ENCODE measurements at regions not wholly inside any gene's neighbourhood (a gene's known extent, or its start where the extent isn't known, plus 50 kb on each side); places are given as distances from the start of the nearest gene placed in this dataset.

GRCh38 chr13:85266771-85267170, 532.4 kb downstream of the SLITRK6 start:
- H3K4me1 ChIP-seq (ENCODE audit: control insufficient read depth in 1 of 2, low read depth in 2 of 2) = no peaks in the 10 kb centered on the region
- ATAC-seq (ENCODE audit: insufficient number of reproducible peaks, low FRiP score, low read depth) (no peak), DNase-seq (ENCODE audit: low spot score) (no peak)
- H3K36me3 ChIP-seq = no peaks in the 10 kb centered on the region
- H3K27ac ChIP-seq = no peak overlapping the region
- no peak for TF ChIP-seq CTCF (IDR thresholded peaks at IDR 0.05)
- H3K27me3 ChIP-seq (replicated peaks; ENCODE audit: insufficient read depth) = no peaks in the 10 kb centered on the region
- H3K4me3 ChIP-seq = no peak overlapping the region
- H3K9me3 ChIP-seq = no peaks in the 10 kb centered on the region

GRCh38 chr13:85266331-85266730, 532.9 kb downstream of the SLITRK6 start:
- ATAC-seq (ENCODE audit: insufficient number of reproducible peaks, low FRiP score, low read depth) = no peak
- no peak overlapping the region for H3K27ac ChIP-seq
- H3K9me3 ChIP-seq = no peaks in the 10 kb centered on the region
- no peak overlapping the region for H3K4me3 ChIP-seq
- no peaks in the 10 kb centered on the region for H3K27me3 ChIP-seq (replicated peaks; ENCODE audit: insufficient read depth)
- no peak for TF ChIP-seq CTCF (IDR thresholded peaks at IDR 0.05)
- H3K4me1 ChIP-seq (ENCODE audit: control insufficient read depth in 1 of 2, low read depth in 2 of 2) = no peaks in the 10 kb centered on the region
- DNase-seq (ENCODE audit: low spot score) = no peak
- H3K36me3 ChIP-seq = no peaks in the 10 kb centered on the region

GRCh38 chr13:85265296-85265695, 533.9 kb downstream of the SLITRK6 start:
- H3K4me3 ChIP-seq = no peak overlapping the region
- H3K27me3 ChIP-seq (replicated peaks; ENCODE audit: insufficient read depth) = no peaks in the 10 kb centered on the region
- no peak for DNase-seq (ENCODE audit: low spot score)
- TF ChIP-seq CTCF (IDR thresholded peaks at IDR 0.05) = no peak
- H3K36me3 ChIP-seq = no peaks in the 10 kb centered on the region
- no peaks in the 10 kb centered on the region for H3K4me1 ChIP-seq (ENCODE audit: control insufficient read depth in 1 of 2, low read depth in 2 of 2)
- H3K27ac ChIP-seq = no peak overlapping the region
- ATAC-seq (ENCODE audit: insufficient number of reproducible peaks, low FRiP score, low read depth) = no peak
- H3K9me3 ChIP-seq = no peaks in the 10 kb centered on the region

- Histone ChIP-seq H3K4me3 (no peak overlapping the region), H3K27ac (no peak overlapping the region), H3K9me3 (no peaks in the 10 kb centered on the region), H3K27me3 (replicated peaks; ENCODE audit: insufficient read depth) (no peaks in the 10 kb centered on the region), H3K36me3 (no peaks in the 10 kb centered on the region), H3K4me1 (ENCODE audit: control insufficient read depth in 1 of 2, low read depth in 2 of 2) (no peaks in the 10 kb centered on the region)
- ATAC-seq (ENCODE audit: insufficient number of reproducible peaks, low FRiP score, low read depth) (no peak), DNase-seq (ENCODE audit: low spot score) (no peak)
- no peak for TF ChIP-seq CTCF (IDR thresholded peaks at IDR 0.05)
These were observed 536.7 kb downstream of the SLITRK6 start for GRCh38 chr13:85262499-85262898.

GRCh38 chr13:85261757-85262346, 537.4 kb downstream of the SLITRK6 start:
- H3K4me1 ChIP-seq (ENCODE audit: control insufficient read depth in 1 of 2, low read depth in 2 of 2) = no peaks in the 10 kb centered on the region
- ATAC-seq (ENCODE audit: insufficient number of reproducible peaks, low FRiP score, low read depth) = no peak
- no peak overlapping the region for H3K27ac ChIP-seq
- no peaks in the 10 kb centered on the region for H3K27me3 ChIP-seq (replicated peaks; ENCODE audit: insufficient read depth)
- TF ChIP-seq CTCF (IDR thresholded peaks at IDR 0.05) = no peak
- H3K9me3 ChIP-seq = no peaks in the 10 kb centered on the region
- DNase-seq (ENCODE audit: low spot score) = no peak
- no peaks in the 10 kb centered on the region for H3K36me3 ChIP-seq
- H3K4me3 ChIP-seq = no peak overlapping the region
